ENCODE measurements at regions not wholly inside any gene's neighbourhood (a gene's known extent, or its start where the extent isn't known, plus 50 kb on each side); places are given as distances from the start of the nearest gene placed in this dataset.
"Not testable (repeated sequence)": the region's sequence is repeated elsewhere in the genome, so short reads cannot be mapped to it uniquely, and the experiment has no call there.

DNA sequence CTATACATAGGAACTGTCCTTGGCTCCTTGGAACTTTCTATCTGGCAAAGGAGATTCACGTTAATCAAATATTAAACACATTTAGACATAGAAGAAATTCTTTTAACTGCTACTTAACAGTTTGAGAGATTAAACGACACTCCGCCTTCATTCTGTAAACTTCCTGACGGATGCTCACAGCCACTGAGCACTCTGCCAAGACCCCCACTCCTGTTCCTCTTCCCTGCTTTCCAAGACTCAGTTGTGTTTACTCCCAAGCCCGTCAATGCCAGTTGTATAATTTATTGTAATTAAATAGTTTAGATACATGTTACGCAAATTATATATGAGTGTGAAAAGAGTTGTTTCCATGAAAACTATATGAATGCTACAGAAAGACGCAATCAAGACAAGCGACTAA is 321.4 kb upstream of the EPHA4 start:
- ChIA-PET CTCF (no interaction called here), POLR2A (ENCODE audit: low non-redundant PET) (no interaction called here)
- Histone ChIP-seq H3K27ac (ENCODE audit: low read depth, low read length, poor library complexity, severe bottlenecking) (no peak overlapping the region), H3K4me3 (ENCODE audit: low read depth, low read length, poor library complexity, severe bottlenecking) (no peak overlapping the region), H3K9me3 (ENCODE audit: low read depth, low read length, poor library complexity, severe bottlenecking) (no peaks in the 10 kb centered on the region), H3K36me3 (ENCODE audit: insufficient read depth, low read length, poor library complexity, severe bottlenecking) (no peaks in the 10 kb centered on the region), H3K27me3 (replicated peaks; ENCODE audit: insufficient read depth, low read depth, low read length, poor library complexity) (no peaks in the 10 kb centered on the region), H3K4me1 (ENCODE audit: insufficient read depth, low read length, poor library complexity, severe bottlenecking) (peaks cover 3% of the 10 kb centered on the region)
- intact Hi-C loops (cut with micrococcal nuclease; ENCODE audit: unreplicated experiment), result no loop called here
- BruUV-seq (replicated peaks), result no TSS peak
- no peak for TF ChIP-seq EZH2 (IDR thresholded peaks at IDR 0.05; ENCODE audit: borderline replicate concordance, low read depth, low read length, poor library complexity, severe bottlenecking)
- TF ChIP-seq, protein P1, sequence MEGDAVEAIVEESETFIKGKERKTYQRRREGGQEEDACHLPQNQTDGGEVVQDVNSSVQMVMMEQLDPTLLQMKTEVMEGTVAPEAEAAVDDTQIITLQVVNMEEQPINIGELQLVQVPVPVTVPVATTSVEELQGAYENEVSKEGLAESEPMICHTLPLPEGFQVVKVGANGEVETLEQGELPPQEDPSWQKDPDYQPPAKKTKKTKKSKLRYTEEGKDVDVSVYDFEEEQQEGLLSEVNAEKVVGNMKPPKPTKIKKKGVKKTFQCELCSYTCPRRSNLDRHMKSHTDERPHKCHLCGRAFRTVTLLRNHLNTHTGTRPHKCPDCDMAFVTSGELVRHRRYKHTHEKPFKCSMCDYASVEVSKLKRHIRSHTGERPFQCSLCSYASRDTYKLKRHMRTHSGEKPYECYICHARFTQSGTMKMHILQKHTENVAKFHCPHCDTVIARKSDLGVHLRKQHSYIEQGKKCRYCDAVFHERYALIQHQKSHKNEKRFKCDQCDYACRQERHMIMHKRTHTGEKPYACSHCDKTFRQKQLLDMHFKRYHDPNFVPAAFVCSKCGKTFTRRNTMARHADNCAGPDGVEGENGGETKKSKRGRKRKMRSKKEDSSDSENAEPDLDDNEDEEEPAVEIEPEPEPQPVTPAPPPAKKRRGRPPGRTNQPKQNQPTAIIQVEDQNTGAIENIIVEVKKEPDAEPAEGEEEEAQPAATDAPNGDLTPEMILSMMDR (conservative IDR thresholded peaks at IDR 0.05; ENCODE audit: low read depth, low read length), result no peak
- DNase-seq (ENCODE audit: low spot score), result no peak

- H3K36me3 ChIP-seq (ENCODE audit: insufficient read depth, low read length, poor library complexity, severe bottlenecking); DNase-seq (ENCODE audit: low spot score); CTCF ChIA-PET; H3K4me3 ChIP-seq (ENCODE audit: low read depth, low read length, poor library complexity, severe bottlenecking); H3K27ac ChIP-seq (ENCODE audit: low read depth, low read length, poor library complexity, severe bottlenecking); intact Hi-C loops (cut with micrococcal nuclease; ENCODE audit: unreplicated experiment); POLR2A ChIA-PET (ENCODE audit: low non-redundant PET); H3K4me1 ChIP-seq (ENCODE audit: insufficient read depth, low read length, poor library complexity, severe bottlenecking); H3K27me3 ChIP-seq (replicated peaks; ENCODE audit: insufficient read depth, low read depth, low read length, poor library complexity); H3K9me3 ChIP-seq (ENCODE audit: low read depth, low read length, poor library complexity, severe bottlenecking); BruUV-seq (replicated peaks): not testable (repeated sequence)
Observed at GRCh38 chr2:221892006-221892405, 319.9 kb upstream of the EPHA4 start.

GRCh38 chr2:221883976-221884375 is 311.9 kb upstream of the EPHA4 start:
- intact Hi-C loops (cut with micrococcal nuclease; ENCODE audit: unreplicated experiment), result no loop called here

GRCh38 chr2:221876016-221876415 is 303.9 kb upstream of the EPHA4 start:
- Histone ChIP-seq H3K27me3 (replicated peaks; ENCODE audit: insufficient read depth, low read depth, low read length, poor library complexity) (peaks cover 7% of the 10 kb centered on the region), H3K4me1 (ENCODE audit: insufficient read depth, low read length, poor library complexity, severe bottlenecking) (no peaks in the 10 kb centered on the region), H3K36me3 (ENCODE audit: insufficient read depth, low read length, poor library complexity, severe bottlenecking) (no peaks in the 10 kb centered on the region), H3K27ac (ENCODE audit: low read depth, low read length, poor library complexity, severe bottlenecking) (no peak overlapping the region), H3K4me3 (ENCODE audit: low read depth, low read length, poor library complexity, severe bottlenecking) (no peak overlapping the region), H3K9me3 (ENCODE audit: low read depth, low read length, poor library complexity, severe bottlenecking) (no peaks in the 10 kb centered on the region)
- ChIA-PET POLR2A (ENCODE audit: low non-redundant PET) (no interaction called here), CTCF (no interaction called here)
- TF ChIP-seq, protein P1 (conservative IDR thresholded peaks at IDR 0.05; ENCODE audit: low read depth, low read length), result no peak
- no peak for TF ChIP-seq EZH2 (IDR thresholded peaks at IDR 0.05; ENCODE audit: borderline replicate concordance, low read depth, low read length, poor library complexity, severe bottlenecking)
- no TSS peak for BruUV-seq (replicated peaks)
- intact Hi-C loops (cut with micrococcal nuclease; ENCODE audit: unreplicated experiment), result no loop called here
- DNase-seq (ENCODE audit: low spot score), result no peak

More at GRCh38 chr2:221883976-221884375, 311.9 kb upstream of the EPHA4 start:
- H3K4me3 ChIP-seq (ENCODE audit: low read depth, low read length, poor library complexity, severe bottlenecking), result no peak overlapping the region
- POLR2A ChIA-PET (ENCODE audit: low non-redundant PET), result no interaction called here
- H3K36me3 ChIP-seq (ENCODE audit: insufficient read depth, low read length, poor library complexity, severe bottlenecking), result no peaks in the 10 kb centered on the region
- no TSS peak for BruUV-seq (replicated peaks)
- peaks cover 33% of the 10 kb centered on the region for H3K27me3 ChIP-seq (replicated peaks; ENCODE audit: insufficient read depth, low read depth, low read length, poor library complexity)
- no peak for TF ChIP-seq EZH2 (IDR thresholded peaks at IDR 0.05; ENCODE audit: borderline replicate concordance, low read depth, low read length, poor library complexity, severe bottlenecking)
- TF ChIP-seq, protein P1 (conservative IDR thresholded peaks at IDR 0.05; ENCODE audit: low read depth, low read length), result no peak
- no peaks in the 10 kb centered on the region for H3K9me3 ChIP-seq (ENCODE audit: low read depth, low read length, poor library complexity, severe bottlenecking)
- DNase-seq (ENCODE audit: low spot score), result no peak
- no peaks in the 10 kb centered on the region for H3K4me1 ChIP-seq (ENCODE audit: insufficient read depth, low read length, poor library complexity, severe bottlenecking)
- CTCF ChIA-PET, result no interaction called here
- no peak overlapping the region for H3K27ac ChIP-seq (ENCODE audit: low read depth, low read length, poor library complexity, severe bottlenecking)
